AG04450 (cell line): ENCODE measurements at regions not wholly inside any gene's neighbourhood (a gene's known extent, or its start where the extent isn't known, plus 50 kb on each side); places are given as distances from the start of the nearest gene placed in this dataset.

Experiments
- CTCF ChIA-PET: fragments of 300-600, 350-600 bp; formaldehyde crosslinking; extraction: SDS; loops from one replicate; lab custom pipeline; 2022; ENCODE audit warnings: antibody characterized with exemption, inconsistent platforms; lab: Charles Lee
- POLR2A ChIA-PET: fragments of 350-600 bp; formaldehyde crosslinking; extraction: SDS; loops from one replicate; lab custom pipeline; 2021; ENCODE audit warnings: antibody characterized with exemption, inconsistent platforms; lab: Yijun Ruan, JAX
- DNase-seq: peaks from one replicate; pipeline ENCODE4 v3.0.0-alpha.2; 2011; ENCODE audit warnings: low read depth, low spot score
- H3K27ac ChIP-seq: one replicate; pipeline ENCODE4 v1.5.1; 2012; ENCODE audit warnings: low read depth, low read length, control low read depth
- H3K27me3 ChIP-seq: one replicate; pipeline ENCODE4 v1.6.0; 2012; ENCODE audit warnings: low read length; ENCODE audit not compliant: control insufficient read depth, insufficient read depth
- H3K4me3 ChIP-seq: 2 replicates; pipeline ENCODE4 v1.5.1; 2011; ENCODE audit warnings: mild to moderate bottlenecking, low read depth, low read length, control low read depth
- H3K9me3 ChIP-seq: 2 replicates; pipeline ENCODE4 v1.5.1; 2012; ENCODE audit warnings: low read length; ENCODE audit not compliant: control insufficient read depth, insufficient read depth
- CTCF ChIP-seq: IDR thresholded peaks from 2 replicates; pipeline ENCODE4 v1.5.1; 2011; ENCODE audit warnings: low read depth, low read length, control low read depth, inconsistent platforms

DNA sequence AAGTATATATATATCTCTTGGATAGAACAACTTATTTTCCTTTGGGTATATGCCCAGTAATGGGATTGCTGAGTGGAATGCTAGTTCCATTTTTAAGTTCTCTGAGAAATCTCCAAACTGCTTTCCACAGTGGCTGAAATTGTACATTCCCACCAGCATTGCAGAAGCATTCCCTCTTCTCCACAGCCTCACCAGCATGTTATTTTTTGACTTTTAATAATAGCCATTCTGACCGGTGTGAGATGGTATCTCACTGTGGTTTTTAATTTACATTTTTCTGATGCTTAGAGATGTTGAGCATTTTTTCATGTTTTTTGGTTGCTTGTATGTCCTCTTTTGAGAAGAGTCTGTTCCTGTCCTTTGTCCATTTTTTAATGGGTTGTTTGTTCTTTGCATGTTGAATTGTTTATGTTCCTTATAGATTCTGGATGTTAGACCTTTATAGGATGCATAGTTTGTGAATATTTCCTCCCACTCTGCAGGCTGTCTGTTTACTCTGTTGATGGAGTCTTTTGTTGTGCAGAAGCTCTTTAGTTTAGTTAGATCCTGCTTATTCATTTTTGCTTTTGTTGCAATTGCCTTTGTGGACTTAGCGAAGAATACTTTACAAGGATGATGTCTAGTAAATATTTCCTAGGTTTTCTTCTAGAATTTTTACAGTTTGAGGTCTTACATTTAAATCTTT is 82.7 kb upstream of the NR2F2 start:
- Histone ChIP-seq H3K27ac (no peak overlapping the region), H3K9me3 (peaks cover 5% of the 10 kb centered on the region; the same call in 1 of the 2 replicates), H3K4me3 (no peak overlapping the region), H3K27me3 (no peaks in the 10 kb centered on the region)
- CTCF ChIA-PET: no interaction called here
- POLR2A ChIA-PET: no interaction called here
- DNase-seq: no peak
- no peak for TF ChIP-seq CTCF

DNA sequence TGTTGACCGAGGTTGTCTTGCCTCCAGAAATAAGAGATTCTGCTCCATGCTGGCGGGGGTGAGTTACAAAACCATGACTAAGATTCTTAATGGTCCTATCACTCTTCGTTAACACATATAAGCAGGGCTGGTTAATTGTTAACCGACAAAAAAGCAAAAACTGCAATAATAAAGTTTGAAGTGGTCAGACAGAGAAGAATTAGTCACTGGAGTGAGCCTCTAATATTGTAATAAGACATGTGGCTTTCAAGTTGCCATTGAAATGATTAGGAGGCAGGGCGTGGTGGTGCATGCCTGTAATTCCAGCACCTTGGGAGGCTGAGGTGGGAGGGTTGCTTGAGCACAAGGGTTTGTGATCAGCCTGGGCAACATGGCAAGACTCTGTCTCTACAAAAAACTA is 78.4 kb upstream of the NR2F2 start:
- Histone ChIP-seq H3K9me3 (no peaks in the 10 kb centered on the region), H3K27ac (no peak overlapping the region), H3K4me3 (no peak overlapping the region), H3K27me3 (no peaks in the 10 kb centered on the region)
- no peak for DNase-seq
- POLR2A ChIA-PET: no interaction called here
- no peak for TF ChIP-seq CTCF
- CTCF ChIA-PET: no interaction called here

DNA sequence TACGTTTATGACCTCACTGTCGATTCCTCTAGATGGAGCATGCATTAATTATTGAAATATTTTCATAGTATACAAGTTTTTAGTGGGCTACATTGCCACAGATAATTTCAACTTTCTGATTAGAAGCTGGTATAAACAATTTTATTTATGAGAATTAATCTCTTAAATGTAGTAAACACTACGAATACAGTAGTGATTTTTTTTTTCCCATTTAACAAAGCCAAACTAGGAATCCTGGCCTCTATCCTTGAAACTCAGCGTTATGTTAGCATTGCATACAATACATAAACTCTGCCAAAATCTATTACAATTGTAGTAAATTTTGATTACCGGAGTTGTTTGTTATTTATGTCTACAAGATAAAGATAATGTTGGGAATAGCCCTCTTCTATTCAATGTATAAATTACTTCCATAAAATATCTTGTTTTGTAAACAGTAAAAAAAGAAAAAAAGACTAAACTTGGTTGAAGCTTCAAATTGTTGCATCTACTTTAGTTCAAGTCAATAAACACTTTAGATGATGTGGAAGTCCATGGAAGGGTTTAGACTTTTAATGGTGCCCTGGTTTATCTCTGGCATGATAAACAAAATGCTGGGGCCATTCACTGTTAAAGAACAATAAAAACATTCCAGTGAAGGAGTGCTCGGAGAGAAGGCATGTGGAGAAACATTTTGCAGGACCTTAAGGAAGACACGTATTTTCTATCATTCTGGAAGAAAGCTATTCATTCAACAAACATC is 77.3 kb upstream of the NR2F2 start:
- no peak for TF ChIP-seq CTCF
- DNase-seq: no peak
- no peak overlapping the region for H3K4me3 ChIP-seq
- ChIA-PET CTCF (no interaction called here), POLR2A (no interaction called here)
- H3K27me3 ChIP-seq: no peaks in the 10 kb centered on the region
- no peak overlapping the region for H3K27ac ChIP-seq
- no peaks in the 10 kb centered on the region for H3K9me3 ChIP-seq

- Histone ChIP-seq H3K27me3 (no peaks in the 10 kb centered on the region), H3K9me3 (no peaks in the 10 kb centered on the region), H3K27ac (no peak overlapping the region), H3K4me3 (no peak overlapping the region)
- CTCF ChIA-PET: no interaction called here
- no peak for TF ChIP-seq CTCF
- DNase-seq: no peak
- POLR2A ChIA-PET: no interaction called here
Observed at GRCh38 chr15:96254173-96254572, 76.3 kb upstream of the NR2F2 start.

DNA sequence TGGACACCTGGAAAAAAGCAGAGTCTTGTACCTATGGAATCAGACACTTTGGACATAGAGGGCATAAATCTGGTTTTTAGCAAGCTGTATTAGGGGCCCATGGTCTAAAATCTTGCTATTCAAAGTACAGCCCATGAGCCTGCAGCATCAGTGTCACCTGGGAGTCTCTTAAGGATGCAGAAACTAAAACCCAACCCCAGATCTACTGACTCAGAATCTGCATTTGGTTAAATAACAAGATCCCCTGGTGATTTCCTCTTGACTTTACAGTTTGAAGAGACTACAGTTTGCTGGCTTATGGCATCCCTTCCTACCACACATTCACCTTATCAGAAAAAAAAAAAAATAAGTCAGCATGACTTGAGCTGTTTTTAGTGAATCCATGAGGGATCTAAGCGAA is 74.9 kb upstream of the NR2F2 start:
- Histone ChIP-seq H3K9me3 (no peaks in the 10 kb centered on the region), H3K27me3 (no peaks in the 10 kb centered on the region), H3K4me3 (no peak overlapping the region), H3K27ac (no peak overlapping the region)
- CTCF ChIA-PET: no interaction called here
- DNase-seq: no peak
- no peak for TF ChIP-seq CTCF
- POLR2A ChIA-PET: no interaction called here
